GM12873 (cell line): ENCODE measurements at regions not wholly inside any gene's neighbourhood (a gene's known extent, or its start where the extent isn't known, plus 50 kb on each side); places are given as distances from the start of the nearest gene placed in this dataset.

Source experiments
- TF ChIP-seq, protein P1 (sequence below): IDR thresholded peaks from 2 replicates; pipeline ENCODE4 v1.5.1; 2012; ENCODE audit warnings: low read depth, mild to moderate bottlenecking, moderate library complexity, low read length, control low read depth; ENCODE audit not compliant: insufficient read depth; ENCODE audit errors: missing control alignments

DNA sequence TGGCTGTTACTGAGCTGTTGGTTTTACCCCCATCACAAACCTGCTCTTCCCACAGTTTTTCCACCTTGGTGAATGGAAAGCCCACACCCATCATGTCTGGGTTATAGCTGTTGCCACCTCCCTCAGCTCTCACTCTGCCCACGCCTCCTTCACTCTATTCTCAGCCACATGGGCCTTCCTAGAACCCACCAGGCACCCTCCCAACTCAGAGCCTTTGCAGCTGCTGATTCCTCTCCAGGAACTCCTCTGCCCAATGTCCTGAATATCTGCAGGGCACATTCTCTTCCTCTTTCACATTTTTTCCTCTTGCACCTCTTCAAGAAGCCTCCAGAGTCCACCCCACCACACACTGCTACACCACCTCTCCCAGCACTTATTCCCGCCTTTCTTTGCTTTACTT is 177.4 kb downstream of the TBXT start:
- TF ChIP-seq, protein P1, sequence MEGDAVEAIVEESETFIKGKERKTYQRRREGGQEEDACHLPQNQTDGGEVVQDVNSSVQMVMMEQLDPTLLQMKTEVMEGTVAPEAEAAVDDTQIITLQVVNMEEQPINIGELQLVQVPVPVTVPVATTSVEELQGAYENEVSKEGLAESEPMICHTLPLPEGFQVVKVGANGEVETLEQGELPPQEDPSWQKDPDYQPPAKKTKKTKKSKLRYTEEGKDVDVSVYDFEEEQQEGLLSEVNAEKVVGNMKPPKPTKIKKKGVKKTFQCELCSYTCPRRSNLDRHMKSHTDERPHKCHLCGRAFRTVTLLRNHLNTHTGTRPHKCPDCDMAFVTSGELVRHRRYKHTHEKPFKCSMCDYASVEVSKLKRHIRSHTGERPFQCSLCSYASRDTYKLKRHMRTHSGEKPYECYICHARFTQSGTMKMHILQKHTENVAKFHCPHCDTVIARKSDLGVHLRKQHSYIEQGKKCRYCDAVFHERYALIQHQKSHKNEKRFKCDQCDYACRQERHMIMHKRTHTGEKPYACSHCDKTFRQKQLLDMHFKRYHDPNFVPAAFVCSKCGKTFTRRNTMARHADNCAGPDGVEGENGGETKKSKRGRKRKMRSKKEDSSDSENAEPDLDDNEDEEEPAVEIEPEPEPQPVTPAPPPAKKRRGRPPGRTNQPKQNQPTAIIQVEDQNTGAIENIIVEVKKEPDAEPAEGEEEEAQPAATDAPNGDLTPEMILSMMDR = no peak

DNA sequence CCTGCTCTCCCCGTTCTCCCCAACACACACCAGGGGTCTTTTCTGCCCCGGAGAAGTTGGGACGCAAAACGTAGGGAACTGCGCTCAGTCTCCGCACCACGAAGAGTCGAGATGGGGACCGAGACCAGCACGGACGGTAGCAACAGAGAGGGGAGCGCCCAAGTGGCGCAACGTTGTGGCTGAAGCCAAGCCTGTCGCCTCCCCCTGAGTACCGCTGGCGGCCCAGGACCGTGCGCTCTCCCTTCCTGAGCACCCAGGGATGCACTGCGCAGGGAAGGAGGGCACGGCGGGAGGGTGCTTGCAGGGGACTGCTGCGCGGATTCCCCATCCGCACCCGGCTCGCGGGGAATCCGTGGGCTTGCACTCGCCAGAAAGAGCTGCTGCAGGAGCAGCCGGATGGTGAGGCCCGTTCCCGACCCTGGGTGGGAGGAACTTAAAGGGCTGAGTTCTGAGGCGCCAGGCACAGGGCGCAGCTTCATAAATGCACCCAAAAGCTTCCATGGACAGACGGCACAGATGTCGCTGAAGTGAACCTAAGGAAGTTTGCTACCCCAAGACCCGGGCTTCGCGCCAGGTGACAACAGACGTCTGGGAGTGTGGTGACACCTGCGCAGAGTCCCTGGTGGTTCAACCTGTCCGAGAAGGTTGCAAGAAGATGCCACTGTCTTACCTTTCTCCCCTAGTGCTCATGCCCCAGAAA is 178.7 kb downstream of the TBXT start:
- TF ChIP-seq, protein P1 = no peak

DNA sequence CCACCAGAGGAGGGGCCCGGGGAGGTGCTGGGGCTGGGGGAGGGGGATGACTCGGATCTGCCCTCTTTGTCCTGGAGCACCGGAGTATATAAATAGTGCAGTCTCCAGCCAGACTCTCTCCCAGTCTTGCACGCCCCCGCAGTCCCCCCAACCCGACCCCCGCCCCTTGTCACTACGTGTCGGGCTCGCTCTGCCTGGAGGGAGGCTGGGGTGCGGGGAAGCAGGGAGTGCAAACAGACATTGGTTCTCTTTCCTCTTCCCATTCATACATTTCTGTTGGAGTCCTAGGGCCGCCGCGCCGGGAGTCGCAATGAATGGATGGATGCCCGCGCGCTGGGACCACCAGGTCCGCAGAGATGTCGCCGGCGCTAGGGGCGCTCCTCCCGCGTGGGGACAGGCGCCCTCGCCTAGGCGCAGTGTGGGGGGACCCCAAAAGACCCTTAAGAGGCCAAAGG is 179.3 kb downstream of the TBXT start:
- TF ChIP-seq, protein P1 = no peak

DNA sequence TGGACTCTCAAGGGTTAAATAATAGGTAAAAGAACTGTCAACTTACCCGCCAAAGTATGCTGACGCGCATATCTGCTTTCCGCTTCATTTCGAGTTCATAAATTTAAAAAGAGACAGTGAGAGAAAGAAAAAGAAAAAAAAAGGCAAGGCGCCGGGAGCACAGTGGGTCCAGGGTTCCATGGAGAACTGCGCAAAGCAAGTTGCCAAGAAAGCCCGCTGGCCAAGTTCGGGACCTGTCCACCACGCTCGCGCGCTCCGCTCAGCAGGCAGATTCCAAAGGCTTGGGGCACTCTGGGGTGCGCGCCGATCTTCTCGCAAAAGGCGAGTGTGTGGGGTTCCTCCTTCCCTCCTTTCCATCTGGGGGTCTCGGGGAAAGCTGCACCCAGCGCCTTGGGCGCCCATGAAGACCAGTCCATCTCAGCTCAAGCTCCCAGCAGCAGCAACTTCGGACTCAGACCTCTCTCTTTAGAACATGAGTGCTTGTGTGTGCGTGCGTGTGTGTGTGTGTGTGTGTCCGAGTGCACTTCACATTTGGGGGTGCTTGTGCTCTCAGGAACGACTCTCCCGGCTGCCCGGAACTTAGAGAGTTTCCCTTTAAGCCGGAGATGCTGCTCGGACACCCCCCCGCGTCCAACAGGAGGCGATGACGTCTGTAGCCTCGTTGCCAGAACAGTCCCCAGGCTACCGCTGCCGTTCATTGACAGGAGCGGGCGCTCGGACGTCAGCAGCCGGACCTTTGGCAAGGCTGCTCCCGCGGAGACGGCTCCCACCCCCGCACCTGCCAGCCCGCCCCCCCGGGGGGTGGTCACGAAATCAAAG is 180.0 kb downstream of the TBXT start:
- TF ChIP-seq, protein P1 = no peak

DNA sequence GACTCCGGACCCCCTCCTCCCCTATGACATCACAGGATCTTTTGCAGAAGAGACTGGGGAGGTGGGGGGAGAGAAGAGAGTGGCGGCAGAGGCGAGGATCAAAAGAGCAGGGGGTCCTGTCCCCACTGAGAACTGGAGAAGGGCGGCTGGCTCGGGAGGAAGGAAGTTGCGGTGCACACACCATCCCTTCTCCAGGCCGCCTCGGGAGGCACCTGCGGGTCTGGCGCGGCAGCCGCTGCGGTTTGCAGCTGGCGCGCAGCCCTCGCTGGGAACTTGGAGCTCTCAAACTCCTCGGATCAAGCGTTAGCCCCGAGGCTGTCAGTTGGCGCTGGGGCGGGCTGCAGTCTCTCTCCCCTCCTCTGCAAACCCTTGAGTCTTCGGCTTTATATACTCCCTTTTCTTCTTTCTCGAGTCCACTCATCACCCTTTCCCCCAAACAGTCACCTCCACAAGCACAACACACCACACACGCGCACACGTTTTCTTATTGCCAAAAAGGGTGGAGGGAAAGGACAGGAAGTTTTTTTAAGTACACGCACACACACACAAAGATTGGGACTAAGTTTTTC is 180.7 kb downstream of the TBXT start:
- TF ChIP-seq, protein P1 = no peak

DNA sequence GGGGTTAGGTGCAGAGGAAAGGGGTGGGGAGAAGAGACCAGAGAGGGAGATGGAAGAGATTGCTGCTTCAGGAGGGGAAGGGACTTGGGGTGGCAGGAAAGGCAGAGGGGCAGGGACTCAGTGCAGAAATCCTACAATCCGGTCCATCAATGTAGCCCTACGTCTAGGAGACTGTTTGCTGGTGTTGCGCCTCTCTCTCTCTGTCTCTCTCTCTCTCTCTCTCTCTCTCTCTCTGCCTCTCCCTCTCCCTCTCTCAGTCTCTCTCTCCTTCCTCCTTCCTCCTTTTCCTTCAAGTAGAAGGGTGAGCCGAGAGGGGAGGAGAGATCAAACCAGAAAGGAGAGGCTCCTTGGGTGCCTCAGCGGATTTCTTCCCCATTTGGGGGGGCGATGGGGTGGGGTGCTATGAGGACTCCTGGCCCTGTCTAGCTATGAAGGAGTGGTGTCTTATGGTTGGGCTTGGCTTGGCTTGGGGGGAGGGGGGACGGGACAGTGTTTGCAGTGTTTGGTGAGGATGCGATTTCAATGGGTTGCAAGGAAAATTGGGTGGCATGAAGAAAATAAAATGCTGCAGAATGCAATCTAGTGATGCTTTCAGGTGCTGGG is 181.2 kb downstream of the TBXT start:
- TF ChIP-seq, protein P1 = no peak
